ENCODE measurements at regions not wholly inside any gene's neighbourhood (a gene's known extent, or its start where the extent isn't known, plus 50 kb on each side); places are given as distances from the start of the nearest gene placed in this dataset.

GRCh38 chr2:120794716-120795115 is 59.0 kb downstream of the GLI2 start:
- Histone ChIP-seq H4K20me1 (ENCODE audit: low read length) (no peaks in the 10 kb centered on the region; the same call in 1 of the 2 replicates), H3F3A (ENCODE audit: low read length, unreplicated experiment) (no peaks in the 10 kb centered on the region), H3K27me3 (ENCODE audit: low read length) (no peaks in the 10 kb centered on the region), H3K27ac (ENCODE audit: low read length) (no peak overlapping the region), H3K4me1 (ENCODE audit: insufficient read depth, low read length) (peaks cover 26% of the 10 kb centered on the region), H3K9ac (ENCODE audit: low read length) (no peak overlapping the region), H3K36me3 (ENCODE audit: low read depth, low read length) (no peaks in the 10 kb centered on the region), H2AFZ (ENCODE audit: low read length) (no peak overlapping the region), H3K4me2 (ENCODE audit: low read length) (no peak overlapping the region), H3K9me3 (ENCODE audit: low read length) (no peaks in the 10 kb centered on the region), H3K9me2 (replicated peaks; ENCODE audit: low read length) (no peaks in the 10 kb centered on the region), H3K4me3 (ENCODE audit: low read length) (no peak overlapping the region), H3K79me2 (ENCODE audit: low read length) (no peaks in the 10 kb centered on the region)
- DNase-seq (no peak), ATAC-seq (no peak)
- BruUV-seq (replicated peaks): no TSS peak
- CTCF ChIA-PET: no interaction called here
- intact Hi-C loops (cut with micrococcal nuclease): no loop called here
- POLR2A ChIA-PET (ENCODE audit: unreplicated experiment): no interaction called here
- TF ChIP-seq EZH2phosphoT487 (IDR thresholded peaks at IDR 0.05; ENCODE audit: borderline replicate concordance, low read length) (no peak), EZH2 (IDR thresholded peaks at IDR 0.05; ENCODE audit: low read length, unreplicated experiment) (no peak)
- TF ChIP-seq, protein P1, sequence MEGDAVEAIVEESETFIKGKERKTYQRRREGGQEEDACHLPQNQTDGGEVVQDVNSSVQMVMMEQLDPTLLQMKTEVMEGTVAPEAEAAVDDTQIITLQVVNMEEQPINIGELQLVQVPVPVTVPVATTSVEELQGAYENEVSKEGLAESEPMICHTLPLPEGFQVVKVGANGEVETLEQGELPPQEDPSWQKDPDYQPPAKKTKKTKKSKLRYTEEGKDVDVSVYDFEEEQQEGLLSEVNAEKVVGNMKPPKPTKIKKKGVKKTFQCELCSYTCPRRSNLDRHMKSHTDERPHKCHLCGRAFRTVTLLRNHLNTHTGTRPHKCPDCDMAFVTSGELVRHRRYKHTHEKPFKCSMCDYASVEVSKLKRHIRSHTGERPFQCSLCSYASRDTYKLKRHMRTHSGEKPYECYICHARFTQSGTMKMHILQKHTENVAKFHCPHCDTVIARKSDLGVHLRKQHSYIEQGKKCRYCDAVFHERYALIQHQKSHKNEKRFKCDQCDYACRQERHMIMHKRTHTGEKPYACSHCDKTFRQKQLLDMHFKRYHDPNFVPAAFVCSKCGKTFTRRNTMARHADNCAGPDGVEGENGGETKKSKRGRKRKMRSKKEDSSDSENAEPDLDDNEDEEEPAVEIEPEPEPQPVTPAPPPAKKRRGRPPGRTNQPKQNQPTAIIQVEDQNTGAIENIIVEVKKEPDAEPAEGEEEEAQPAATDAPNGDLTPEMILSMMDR (conservative IDR thresholded peaks at IDR 0.05; ENCODE audit: low read depth, low read length): no peak

DNA sequence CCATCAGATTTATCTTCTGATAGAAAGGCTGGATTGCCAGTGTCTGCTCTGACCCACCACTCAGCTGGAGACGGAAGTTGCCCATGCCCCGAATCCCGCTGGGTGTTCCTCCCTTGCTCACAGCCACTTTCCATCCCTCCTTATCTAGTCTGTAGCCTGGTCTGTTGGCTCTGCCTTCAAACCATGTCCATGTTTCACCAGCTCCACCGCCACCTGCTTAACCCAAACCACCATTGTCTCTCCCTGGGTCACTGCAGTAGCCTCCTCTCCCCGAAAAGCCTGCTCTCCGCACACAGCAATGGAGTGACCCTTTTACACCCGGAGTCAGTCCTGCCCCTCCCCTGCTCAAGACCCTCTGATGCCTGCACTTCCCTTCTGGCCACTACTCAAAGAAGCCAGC is 60.4 kb downstream of the GLI2 start:
- BruUV-seq (replicated peaks): no TSS peak
- ATAC-seq (no peak), DNase-seq (no peak)
- CTCF ChIA-PET: no interaction called here
- Histone ChIP-seq H3K4me3 (ENCODE audit: low read length) (no peak overlapping the region), H3K9me2 (replicated peaks; ENCODE audit: low read length) (no peaks in the 10 kb centered on the region), H3F3A (ENCODE audit: low read length, unreplicated experiment) (no peaks in the 10 kb centered on the region), H3K27ac (ENCODE audit: low read length) (no peak overlapping the region), H3K4me1 (ENCODE audit: insufficient read depth, low read length) (peaks cover 26% of the 10 kb centered on the region), H3K36me3 (ENCODE audit: low read depth, low read length) (no peaks in the 10 kb centered on the region), H3K9ac (ENCODE audit: low read length) (no peak overlapping the region), H3K27me3 (ENCODE audit: low read length) (no peaks in the 10 kb centered on the region), H3K9me3 (ENCODE audit: low read length) (no peaks in the 10 kb centered on the region), H3K79me2 (ENCODE audit: low read length) (no peaks in the 10 kb centered on the region), H2AFZ (ENCODE audit: low read length) (no peak overlapping the region), H4K20me1 (ENCODE audit: low read length) (no peaks in the 10 kb centered on the region; the same call in 1 of the 2 replicates), H3K4me2 (ENCODE audit: low read length) (no peak overlapping the region)
- no peak for TF ChIP-seq EZH2phosphoT487 (IDR thresholded peaks at IDR 0.05; ENCODE audit: borderline replicate concordance, low read length)
- no peak for TF ChIP-seq EZH2 (IDR thresholded peaks at IDR 0.05; ENCODE audit: low read length, unreplicated experiment)
- TF ChIP-seq, protein P1 (conservative IDR thresholded peaks at IDR 0.05; ENCODE audit: low read depth, low read length): no peak
- POLR2A ChIA-PET (ENCODE audit: unreplicated experiment): no interaction called here
- intact Hi-C loops (cut with micrococcal nuclease): no loop called here

DNA sequence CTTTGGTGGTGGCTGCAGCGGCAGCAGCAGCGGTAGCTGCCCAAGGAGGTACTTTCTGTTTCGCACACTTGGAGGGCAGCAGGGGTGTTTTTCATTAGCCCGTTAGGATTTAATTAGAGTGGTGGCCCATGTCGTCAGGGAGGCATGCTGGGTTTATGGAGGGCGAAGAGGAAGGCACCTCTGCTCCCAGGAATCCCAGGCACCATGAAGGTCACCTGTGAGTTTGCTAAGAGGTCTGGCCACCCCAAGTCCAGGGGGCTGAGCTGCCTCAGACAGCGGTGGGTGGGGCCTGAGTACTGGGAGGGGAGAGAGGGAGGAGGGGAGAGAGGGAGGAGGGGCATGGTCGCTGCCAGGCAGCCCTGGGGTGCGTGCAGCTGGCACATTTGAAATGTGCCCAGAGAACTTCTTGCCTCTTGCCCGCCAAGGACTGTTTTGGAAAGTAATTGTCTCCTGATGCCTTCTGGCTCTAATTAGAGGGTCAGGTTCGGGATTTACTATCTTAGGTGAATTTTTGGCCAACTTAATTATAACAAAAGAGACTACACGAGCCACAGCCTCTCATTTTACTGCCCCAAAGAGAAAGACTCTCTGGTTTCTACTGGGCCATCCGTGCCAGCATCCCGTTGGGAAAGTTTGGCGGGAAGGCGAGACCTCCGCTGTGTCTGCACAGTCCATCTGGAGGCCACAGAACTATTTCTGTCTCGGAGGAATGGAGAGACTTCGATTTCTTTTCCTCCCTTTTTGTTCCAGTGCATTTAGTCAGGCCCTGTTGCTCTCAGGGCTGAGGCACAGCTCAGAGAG is 62.0 kb downstream of the GLI2 start:
- intact Hi-C loops (cut with micrococcal nuclease): no loop called here
- no peak for ATAC-seq
- H3K9me3 ChIP-seq (ENCODE audit: low read length): no peaks in the 10 kb centered on the region
- H3F3A ChIP-seq (ENCODE audit: low read length, unreplicated experiment): no peaks in the 10 kb centered on the region
- DNase-seq: no peak
- POLR2A ChIA-PET (ENCODE audit: unreplicated experiment): no interaction called here
- no peak overlapping the region for H3K27ac ChIP-seq (ENCODE audit: low read length)
- no peaks in the 10 kb centered on the region for H3K9me2 ChIP-seq (replicated peaks; ENCODE audit: low read length)
- BruUV-seq (replicated peaks): no TSS peak
- no peaks in the 10 kb centered on the region for H3K79me2 ChIP-seq (ENCODE audit: low read length)
- no peaks in the 10 kb centered on the region; the same call in 1 of the 2 replicates for H4K20me1 ChIP-seq (ENCODE audit: low read length)
- CTCF ChIA-PET: no interaction called here
- TF ChIP-seq, protein P1 (conservative IDR thresholded peaks at IDR 0.05; ENCODE audit: low read depth, low read length): no peak
- no peak for TF ChIP-seq EZH2phosphoT487 (IDR thresholded peaks at IDR 0.05; ENCODE audit: borderline replicate concordance, low read length)
- peaks cover 13% of the 10 kb centered on the region for H3K4me1 ChIP-seq (ENCODE audit: insufficient read depth, low read length)
- H3K4me2 ChIP-seq (ENCODE audit: low read length): no peak overlapping the region
- H3K9ac ChIP-seq (ENCODE audit: low read length): no peak overlapping the region
- H3K4me3 ChIP-seq (ENCODE audit: low read length): no peak overlapping the region
- H2AFZ ChIP-seq (ENCODE audit: low read length): no peak overlapping the region
- H3K27me3 ChIP-seq (ENCODE audit: low read length): no peaks in the 10 kb centered on the region
- no peaks in the 10 kb centered on the region for H3K36me3 ChIP-seq (ENCODE audit: low read depth, low read length)

Measured in PC-3 (cell line).